GM12872 (cell line): ENCODE measurements at regions not wholly inside any gene's neighbourhood (a gene's known extent, or its start where the extent isn't known, plus 50 kb on each side); places are given as distances from the start of the nearest gene placed in this dataset.

ENCODE experiments used
- CTCF ChIP-seq: IDR thresholded peaks from 3 replicates; pipeline ENCODE4 v1.5.1; 2011; ENCODE audit warnings: low read depth, mild to moderate bottlenecking, low read length, moderate library complexity; ENCODE audit not compliant: insufficient read depth

- TF ChIP-seq CTCF, result no peak
Observed at GRCh38 chr5:118711727-118712126, 276.6 kb downstream of the DTWD2 start.

DNA sequence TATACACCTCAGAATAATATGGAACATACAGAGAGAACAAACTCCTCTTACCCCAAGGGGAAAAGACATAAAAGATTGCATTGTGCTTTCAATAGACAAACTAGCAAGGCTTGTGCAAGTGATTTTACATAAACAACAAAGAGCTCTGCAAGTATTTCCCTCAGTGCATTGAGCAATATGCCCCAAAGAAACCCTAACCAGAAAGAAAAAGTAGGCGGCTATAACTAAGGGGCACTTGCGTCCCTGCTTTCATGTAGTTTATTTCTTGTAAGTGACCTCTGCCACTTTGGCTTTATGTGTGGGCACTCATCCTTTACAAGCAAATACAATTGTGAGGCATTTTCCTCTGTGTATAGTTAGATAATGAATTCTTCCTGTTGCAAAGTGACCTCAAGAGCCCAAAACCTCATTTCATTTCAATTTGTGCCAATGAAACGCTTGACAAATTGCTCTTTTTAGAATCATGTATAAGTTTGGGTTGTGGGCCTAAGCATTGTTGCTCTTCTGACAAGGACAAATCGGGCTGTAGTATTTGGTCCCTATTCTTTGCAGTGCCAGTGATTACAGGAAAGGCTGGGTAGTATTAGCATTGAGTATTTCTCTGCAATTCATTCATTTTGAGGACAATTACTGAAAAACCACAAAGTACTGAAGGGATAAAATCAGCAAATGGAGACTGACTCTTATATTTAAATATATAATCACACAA lies 282.2 kb downstream of the DTWD2 start:
- no peak for TF ChIP-seq CTCF

- TF ChIP-seq CTCF, result no peak
Observed at GRCh38 chr5:118703241-118703640, 285.1 kb downstream of the DTWD2 start.

DNA sequence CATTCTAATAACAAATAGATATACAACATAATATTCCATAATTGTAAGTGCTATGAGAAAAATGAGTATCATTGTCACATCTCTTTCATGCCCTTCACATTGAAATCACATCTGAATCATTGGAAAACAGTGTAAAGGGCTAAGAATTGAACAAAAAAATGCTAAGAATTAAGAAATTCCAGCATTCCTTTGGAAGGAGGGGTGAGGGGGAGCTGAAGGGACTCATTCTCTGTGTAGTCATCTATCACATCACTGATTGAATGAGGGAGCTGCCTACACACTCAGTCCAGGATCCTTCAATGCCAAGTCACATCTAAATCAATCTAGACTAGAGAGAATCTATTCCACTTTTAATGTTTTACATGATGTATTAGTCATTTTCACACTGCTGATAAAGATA lies 286.6 kb downstream of the DTWD2 start:
- TF ChIP-seq CTCF, result no peak

- TF ChIP-seq CTCF, result no peak
Observed at GRCh38 chr5:118700510-118700909, 287.8 kb downstream of the DTWD2 start.

DNA sequence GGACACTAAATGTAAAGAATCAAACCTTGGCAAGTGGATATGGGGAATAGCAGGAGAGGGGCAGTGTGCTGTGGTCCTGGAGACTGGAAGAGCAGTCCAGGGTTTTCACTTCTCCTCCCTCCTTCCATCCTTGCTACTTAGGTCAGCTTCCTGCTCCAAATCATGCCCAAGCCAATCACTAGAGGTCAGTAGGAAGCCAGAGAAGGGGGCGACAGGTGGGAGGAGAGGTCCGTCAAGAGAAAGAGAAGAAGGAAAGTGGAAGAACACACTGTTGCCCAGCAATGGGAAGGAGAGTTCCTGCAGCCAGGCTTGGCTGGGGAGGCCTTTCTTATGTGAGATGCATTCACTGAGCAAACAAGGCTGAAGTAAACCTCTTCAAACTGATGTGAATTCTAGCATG lies 289.6 kb downstream of the DTWD2 start:
- TF ChIP-seq CTCF, result peak; percentile 28; the same call in 2 of the 3 replicates

- TF ChIP-seq CTCF, result no peak
Observed at GRCh38 chr5:118696076-118696475, 292.3 kb downstream of the DTWD2 start.
